ENCODE measurements at regions not wholly inside any gene's neighbourhood (a gene's known extent, or its start where the extent isn't known, plus 50 kb on each side); places are given as distances from the start of the nearest gene placed in this dataset.

- H3K27ac ChIP-seq = no peak overlapping the region
- no peaks in the 10 kb centered on the region for H3K4me1 ChIP-seq (ENCODE audit: low read depth, poor library complexity, severe bottlenecking)
- H2AFZ ChIP-seq (ENCODE audit: low read depth) = no peak overlapping the region
- no peak overlapping the region for H3K9ac ChIP-seq
- H3K79me2 ChIP-seq (ENCODE audit: insufficient read depth, low read depth) = no peaks in the 10 kb centered on the region
- H3K27me3 ChIP-seq (ENCODE audit: insufficient read depth, low read depth) = no peaks in the 10 kb centered on the region
- H3K36me3 ChIP-seq (ENCODE audit: insufficient read depth) = no peaks in the 10 kb centered on the region
- no peaks in the 10 kb centered on the region for H4K20me1 ChIP-seq (ENCODE audit: insufficient read depth)
- TF ChIP-seq CTCF (conservative IDR thresholded peaks at IDR 0.05; ENCODE audit: low read depth, low read length) = no peak
- no peak overlapping the region for H3K4me2 ChIP-seq
- no peak overlapping the region for H3K4me3 ChIP-seq (IDR thresholded peaks at IDR 0.05; ENCODE audit: insufficient read depth, low read depth, low read length)
Observed at GRCh38 chr16:22674832-22675191, 139.2 kb upstream of the HS3ST2 start.

GRCh38 chr16:22675745-22676540, 138.0 kb upstream of the HS3ST2 start:
- H3K4me1 ChIP-seq (ENCODE audit: low read depth, poor library complexity, severe bottlenecking) = no peaks in the 10 kb centered on the region
- H3K4me3 ChIP-seq (IDR thresholded peaks at IDR 0.05; ENCODE audit: insufficient read depth, low read depth, low read length) = no peak overlapping the region
- H3K9ac ChIP-seq = no peak overlapping the region
- H4K20me1 ChIP-seq (ENCODE audit: insufficient read depth) = no peaks in the 10 kb centered on the region
- TF ChIP-seq CTCF (conservative IDR thresholded peaks at IDR 0.05; ENCODE audit: low read depth, low read length) = no peak
- H3K79me2 ChIP-seq (ENCODE audit: insufficient read depth, low read depth) = no peaks in the 10 kb centered on the region
- H3K36me3 ChIP-seq (ENCODE audit: insufficient read depth) = no peaks in the 10 kb centered on the region
- no peaks in the 10 kb centered on the region for H3K27me3 ChIP-seq (ENCODE audit: insufficient read depth, low read depth)
- H3K27ac ChIP-seq = no peak overlapping the region
- no peak overlapping the region for H3K4me2 ChIP-seq
- no peak overlapping the region for H2AFZ ChIP-seq (ENCODE audit: low read depth)

- H3K27me3 ChIP-seq (ENCODE audit: insufficient read depth, low read depth) = no peaks in the 10 kb centered on the region
- no peak overlapping the region for H2AFZ ChIP-seq (ENCODE audit: low read depth)
- H3K9ac ChIP-seq = no peak overlapping the region
- no peaks in the 10 kb centered on the region for H3K36me3 ChIP-seq (ENCODE audit: insufficient read depth)
- H3K79me2 ChIP-seq (ENCODE audit: insufficient read depth, low read depth) = no peaks in the 10 kb centered on the region
- no peak overlapping the region for H3K4me2 ChIP-seq
- no peak overlapping the region for H3K4me3 ChIP-seq (IDR thresholded peaks at IDR 0.05; ENCODE audit: insufficient read depth, low read depth, low read length)
- no peaks in the 10 kb centered on the region for H3K4me1 ChIP-seq (ENCODE audit: low read depth, poor library complexity, severe bottlenecking)
- TF ChIP-seq CTCF (conservative IDR thresholded peaks at IDR 0.05; ENCODE audit: low read depth, low read length) = no peak
- no peaks in the 10 kb centered on the region for H4K20me1 ChIP-seq (ENCODE audit: insufficient read depth)
- H3K27ac ChIP-seq = no peak overlapping the region
Observed at GRCh38 chr16:22677024-22677830, 136.7 kb upstream of the HS3ST2 start.

GRCh38 chr16:22678311-22678710, 135.7 kb upstream of the HS3ST2 start:
- Histone ChIP-seq H3K4me1 (ENCODE audit: low read depth, poor library complexity, severe bottlenecking) (no peaks in the 10 kb centered on the region), H3K27me3 (ENCODE audit: insufficient read depth, low read depth) (no peaks in the 10 kb centered on the region), H3K27ac (no peak overlapping the region), H3K4me3 (IDR thresholded peaks at IDR 0.05; ENCODE audit: insufficient read depth, low read depth, low read length) (no peak overlapping the region), H4K20me1 (ENCODE audit: insufficient read depth) (no peaks in the 10 kb centered on the region), H2AFZ (ENCODE audit: low read depth) (no peak overlapping the region), H3K36me3 (ENCODE audit: insufficient read depth) (no peaks in the 10 kb centered on the region), H3K9ac (no peak overlapping the region), H3K4me2 (no peak overlapping the region), H3K79me2 (ENCODE audit: insufficient read depth, low read depth) (no peaks in the 10 kb centered on the region)
- no peak for TF ChIP-seq CTCF (conservative IDR thresholded peaks at IDR 0.05; ENCODE audit: low read depth, low read length)

Measured in KMS-11 (cell line).